K562 (cell line): ENCODE measurements at regions not wholly inside any gene's neighbourhood (a gene's known extent, or its start where the extent isn't known, plus 50 kb on each side); places are given as distances from the start of the nearest gene placed in this dataset.

Experiments used
- ATAC-seq: fragments of 200-7000 bp; cut with Tn5 transposase; 3 replicates; pipeline ENCODE4 v1.9.1; 2020; ENCODE audit warnings: moderate library complexity
- BruUV-seq: library from RNA; stranded (reverse); fragments of 400-500 nt; replicated peaks from 2 replicates; lab custom pipeline; 2021; lab: Mats Ljungman, UMichigan
- CTCF ChIA-PET: fragments of 300-600 bp; formaldehyde crosslinking; extraction: SDS; loops from one replicate; lab custom pipeline; 2021; ENCODE audit warnings: low intra/inter-chr PET ratio; lab: Yijun Ruan, JAX
- POLR2A ChIA-PET: fragments of 300-600, 350-650 bp; sonication (Branson Sonifier 250); formaldehyde crosslinking; extraction: SDS; loops from one replicate; lab custom pipeline; 2021; ENCODE audit warnings: antibody characterized with exemption, inconsistent platforms; lab: Yijun Ruan, JAX
- DNase-seq, 4 experiments: peaks; one replicate each; pipeline versions ENCODE4 v3.0.0 to v3.0.0-alpha.2; 2011 to 2018; ENCODE audit warnings: low spot score in 3 of 4, mixed read lengths in 3 of 4; ENCODE audit errors: extremely low read depth in 1 of 4
- FAIRE-seq: peaks from 2 replicates; lab custom pipeline; 2011; peaks lifted over from hg19 to GRCh38; lab: Jason Lieb, UNC
- H2AFZ ChIP-seq: 2 replicates; pipeline ENCODE4 v1.6.0; 2011; ENCODE audit warnings: low read depth, low read length, control low read depth, inconsistent platforms
- H3K27ac ChIP-seq: fragments of 200-600 bp; 3 replicates; pipeline ENCODE4 v1.8.0; 2011; ENCODE audit warnings: low read depth, mild to moderate bottlenecking, control low read depth, inconsistent platforms, low read length, moderate library complexity, mixed read lengths; ENCODE audit errors: extremely low read depth
- H3K27me3 ChIP-seq, 2 experiments: fragments of 300-600 bp in 1 of 2; 2 replicates in 1 of 2; 3 replicates in 1 of 2; pipeline versions ENCODE4 v1.6.0 to v1.8.0; 2011; ENCODE audit warnings: inconsistent platforms in 2 of 2, low read length in 2 of 2, mild to moderate bottlenecking in 1 of 2, mixed read lengths in 1 of 2, moderate library complexity in 1 of 2; ENCODE audit not compliant: control insufficient read depth in 2 of 2, insufficient read depth in 2 of 2
- H3K36me3 ChIP-seq: fragments of 300-600 bp; 3 replicates; pipeline ENCODE4 v1.8.0; 2011; ENCODE audit warnings: mild to moderate bottlenecking, low read length, inconsistent platforms; ENCODE audit not compliant: control insufficient read depth, insufficient read depth
- H3K4me1 ChIP-seq, 2 experiments: fragments of 200-600 bp in 1 of 2; replicated peaks in 1 of 2; 2 replicates in 1 of 2; 3 replicates in 1 of 2; pipeline versions ENCODE4 v1.5.1 to v1.8.0; 2011; ENCODE audit warnings: inconsistent platforms in 2 of 2, low read length in 2 of 2, mild to moderate bottlenecking in 1 of 2, mixed read lengths in 1 of 2, moderate library complexity in 1 of 2; ENCODE audit not compliant: control insufficient read depth in 2 of 2, insufficient read depth in 2 of 2
- H3K4me2 ChIP-seq: 2 replicates; pipeline ENCODE4 v1.6.1; 2011; ENCODE audit warnings: low read length, control low read depth, inconsistent platforms, mixed read lengths; ENCODE audit not compliant: insufficient read depth
- H3K4me3 ChIP-seq: fragments of 200-600 bp; sonication (generic), shearing (Covaris generic); 2 replicates; pipeline ENCODE4 v1.5.1; 2016; ENCODE audit warnings: control low read depth, inconsistent platforms
- H3K79me2 ChIP-seq: fragments of 200-600 bp; 3 replicates; pipeline ENCODE4 v1.8.0; 2011; ENCODE audit warnings: low read length, inconsistent platforms; ENCODE audit not compliant: control insufficient read depth, insufficient read depth
- H3K9ac ChIP-seq, 2 experiments: 2 replicates each; pipeline versions ENCODE4 v1.6.0 to v1.6.1; 2011; ENCODE audit warnings: low read depth in 2 of 2, low read length in 2 of 2, control low read depth in 1 of 2, inconsistent platforms in 1 of 2, mild to moderate bottlenecking in 1 of 2, mixed read lengths in 1 of 2; ENCODE audit not compliant: insufficient read depth in 1 of 2
- H3K9me1 ChIP-seq: one replicate; pipeline ENCODE4 v1.6.0; 2011; ENCODE audit warnings: inconsistent platforms, mild to moderate bottlenecking, low read length, moderate library complexity; ENCODE audit not compliant: control insufficient read depth, insufficient read depth
- H3K9me3 ChIP-seq: replicated peaks from 2 replicates; pipeline ENCODE4 v1.5.1; 2011; ENCODE audit warnings: low read depth, low read length, inconsistent platforms; ENCODE audit not compliant: control insufficient read depth, insufficient read depth
- H4K20me1 ChIP-seq: replicated peaks from 2 replicates; pipeline ENCODE4 v1.6.1; 2011; ENCODE audit warnings: low read length, inconsistent platforms, mixed read lengths; ENCODE audit not compliant: control insufficient read depth, insufficient read depth
- BDP1 ChIP-seq: IDR thresholded peaks from 3 replicates; pipeline ENCODE4 v1.6.1; 2011; ENCODE audit not compliant: insufficient read length, insufficient read depth
- CBFA2T2 ChIP-seq: fragments of 450-650 bp; conservative IDR thresholded peaks from 2 replicates; pipeline ENCODE4 v1.6.1; 2017; ENCODE audit warnings: mild to moderate bottlenecking
- ELF2 ChIP-seq: fragments of 250-450 bp; sonication (Bioruptor Pico); IDR thresholded peaks from 2 replicates; pipeline ENCODE4 v1.5.0; 2021; ENCODE audit warnings: mild to moderate bottlenecking
- HNRNPL ChIP-seq: fragments of 200-400 bp; formaldehyde crosslinking; IDR thresholded peaks from 2 replicates; pipeline ENCODE4 v1.6.1; 2017; ENCODE audit warnings: low read depth, mild to moderate bottlenecking, low read length
- MXI1 ChIP-seq: IDR thresholded peaks from 2 replicates; pipeline ENCODE4 v1.6.1; 2011; ENCODE audit warnings: low read depth, mild to moderate bottlenecking, improper control_type of control experiment, low read length
- NCOR1 ChIP-seq: fragments of 450-650 bp; IDR thresholded peaks from 2 replicates; pipeline ENCODE4 v1.6.1; 2016; ENCODE audit warnings: mild to moderate bottlenecking, moderate library complexity
- NR2C1 ChIP-seq, 2 experiments: fragments of 450-650 bp; IDR thresholded peaks; 2 replicates each; pipeline ENCODE4 v1.6.1; 2017; ENCODE audit warnings: mild to moderate bottlenecking in 2 of 2, antibody characterized with exemption in 1 of 2, inconsistent platforms in 1 of 2, missing compliant biosample characterization in 1 of 2, missing genetic modification characterization in 1 of 2
- TCF7 ChIP-seq: sonication (generic); IDR thresholded peaks from 2 replicates; pipeline ENCODE4 v1.6.1; 2016; ENCODE audit warnings: antibody characterized with exemption, borderline replicate concordance
- ZBTB17 ChIP-seq: fragments of 450-650 bp; formaldehyde crosslinking; IDR thresholded peaks from 2 replicates; pipeline ENCODE4 v1.4.0; 2020; ENCODE audit warnings: mild to moderate bottlenecking
- ZNF197 ChIP-seq: fragments of 200-800 bp; sonication (Bioruptor generic); IDR thresholded peaks from 2 replicates; pipeline ENCODE4 v1.6.1; 2016; ENCODE audit warnings: low read depth, missing genetic modification characterization, missing compliant biosample characterization
- ZNF76 ChIP-seq: fragments of 250-450 bp; sonication (Bioruptor Pico); IDR thresholded peaks from 2 replicates; pipeline ENCODE4 v1.4.0; 2020; ENCODE audit warnings: mild to moderate bottlenecking, moderate library complexity, borderline replicate concordance
- WGBS: fragments of 100-300 bp; shearing (Covaris generic); methylation state at CpG from one replicate; pipeline ENCODE4 v1.1.6; 2016; ENCODE audit warnings: low coverage, mixed read lengths; ENCODE audit not compliant: insufficient coverage; ENCODE audit errors: missing lambda C conversion rate; 5-methylcytosine and 5-hydroxymethylcytosine counted together
- in situ Hi-C: fragments of 300-500 bp; cut with MboI; formaldehyde crosslinking; loops from 4 replicates; pipeline ENCODE4 v1.15.0; 2018; ENCODE audit warnings: inconsistent platforms, mixed read lengths
- intact Hi-C: fragments of 100-400 bp; cut with micrococcal nuclease; formaldehyde crosslinking; loops from 2 replicates; pipeline ENCODE4 v1.14.2; 2022
- TF ChIP-seq, protein P1 (sequence below), 2 experiments: fragments of 450-650 bp; IDR thresholded peaks; 2 replicates each; pipeline ENCODE4 v1.6.1; 2016

DNA sequence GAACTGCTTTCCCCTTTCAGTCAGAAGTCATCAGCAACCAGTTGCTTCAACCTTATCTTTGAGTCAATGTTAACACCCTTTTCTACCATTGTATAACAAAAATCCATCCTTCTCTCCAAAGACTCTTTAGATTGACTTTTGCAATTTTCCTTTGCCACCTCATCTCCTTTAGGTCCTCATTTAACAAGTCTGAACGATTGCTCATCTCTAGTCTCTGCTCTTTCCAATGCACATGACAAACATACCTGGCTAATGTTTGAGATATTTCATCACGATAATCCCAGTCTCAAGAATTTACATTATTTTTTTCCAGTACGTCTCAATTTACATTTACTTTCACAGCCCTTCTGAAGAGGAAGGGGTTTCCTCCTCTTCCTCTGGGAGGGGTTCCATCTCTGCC, 127.5 kb downstream of the KLF12 start:
- H3K27ac ChIP-seq = no peak overlapping the region
- ATAC-seq (no peak), FAIRE-seq (no peak), DNase-seq (no peak)
- in situ Hi-C loops = no loop called here
- POLR2A ChIA-PET = no interaction called here
- H2AFZ ChIP-seq = no peak overlapping the region
- H3K4me1 ChIP-seq = no peaks in the 10 kb centered on the region
- no peaks in the 10 kb centered on the region for H3K27me3 ChIP-seq
- H3K4me2 ChIP-seq = no peak overlapping the region
- no peak overlapping the region for H3K9ac ChIP-seq
- H3K9me1 ChIP-seq = no peaks in the 10 kb centered on the region
- H3K36me3 ChIP-seq = no peaks in the 10 kb centered on the region
- no peaks in the 10 kb centered on the region for H4K20me1 ChIP-seq
- TF ChIP-seq ELF2 (CRISPR knock-in tag) = no peak
- TF ChIP-seq ZNF76 (CRISPR knock-in tag) = no peak
- TF ChIP-seq BDP1 = no peak
- no peak for TF ChIP-seq CBFA2T2
- no peak for TF ChIP-seq NCOR1
- intact Hi-C loops = no loop called here
- no peak overlapping the region for H3K4me3 ChIP-seq
- 0% methylated on average over 3 of the region's 3 CpGs for WGBS
- BruUV-seq = no TSS peak
- no peaks in the 10 kb centered on the region for H3K9me3 ChIP-seq
- H3K79me2 ChIP-seq = no peaks in the 10 kb centered on the region
- CTCF ChIA-PET = no interaction called here

DNA sequence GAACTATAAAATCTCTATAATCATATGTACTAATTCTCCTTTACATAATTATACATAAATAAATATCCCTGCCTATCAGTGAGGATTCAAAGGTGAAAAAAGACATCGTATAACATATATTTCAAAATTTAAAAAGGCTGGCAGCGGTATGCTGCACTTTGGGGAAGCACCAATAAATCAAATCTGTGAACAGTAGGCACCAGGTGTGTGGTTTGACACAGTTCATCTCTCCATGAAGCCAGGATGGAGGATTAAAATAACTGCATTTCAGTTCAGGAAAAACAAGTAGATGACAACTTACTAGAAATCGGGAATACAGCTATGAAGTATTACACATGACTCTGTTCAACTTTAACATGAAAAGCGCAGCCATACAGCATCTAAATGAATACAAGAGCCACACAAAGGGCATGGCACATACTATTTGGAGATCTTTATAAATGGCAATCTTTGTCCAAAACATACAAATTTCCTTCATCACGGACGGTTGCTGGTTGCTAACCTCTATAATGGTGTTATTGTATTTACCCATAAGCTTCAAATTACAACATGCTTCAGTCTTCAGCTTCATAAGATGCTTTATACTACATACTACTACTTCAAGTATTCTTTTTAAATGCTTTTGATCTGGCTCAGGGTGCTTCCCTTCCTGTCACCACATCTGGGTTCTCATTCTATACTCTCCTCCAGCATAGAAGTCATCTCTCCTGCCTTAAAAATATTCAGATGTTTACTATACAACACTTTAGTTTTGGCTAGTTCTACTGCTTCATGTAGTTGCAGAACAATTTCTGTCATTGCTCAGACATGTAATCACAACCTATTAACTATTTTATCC, 128.7 kb downstream of the KLF12 start:
- H3K9ac ChIP-seq = no peak overlapping the region
- 5% methylated on average over 6 of the region's 6 CpGs for WGBS
- no peak overlapping the region for H3K4me3 ChIP-seq
- H3K27me3 ChIP-seq = no peaks in the 10 kb centered on the region
- H3K4me2 ChIP-seq = no peak overlapping the region
- no peaks in the 10 kb centered on the region for H3K36me3 ChIP-seq
- ATAC-seq (no peak), FAIRE-seq (no peak), DNase-seq (no peak)
- no peaks in the 10 kb centered on the region for H3K79me2 ChIP-seq
- BruUV-seq = no TSS peak
- POLR2A ChIA-PET = no interaction called here
- H3K9me3 ChIP-seq = no peaks in the 10 kb centered on the region
- H2AFZ ChIP-seq = no peak overlapping the region
- in situ Hi-C loops = no loop called here
- no peaks in the 10 kb centered on the region for H3K9me1 ChIP-seq
- CTCF ChIA-PET = no interaction called here
- H3K27ac ChIP-seq = no peak overlapping the region
- intact Hi-C loops = no loop called here
- H4K20me1 ChIP-seq = no peaks in the 10 kb centered on the region
- no peaks in the 10 kb centered on the region for H3K4me1 ChIP-seq
- TF ChIP-seq NR2C1 (IDR thresholded peaks at IDR 0.05) = no peak
- TF ChIP-seq NR2C1 (tag; IDR thresholded peaks at IDR 0.05) = no peak
- TF ChIP-seq MXI1 = no peak
- no peak for TF ChIP-seq ZBTB17 (CRISPR knock-in tag)
- TF ChIP-seq TCF7 = no peak
- TF ChIP-seq HNRNPL = no peak
- TF ChIP-seq, protein P1, sequence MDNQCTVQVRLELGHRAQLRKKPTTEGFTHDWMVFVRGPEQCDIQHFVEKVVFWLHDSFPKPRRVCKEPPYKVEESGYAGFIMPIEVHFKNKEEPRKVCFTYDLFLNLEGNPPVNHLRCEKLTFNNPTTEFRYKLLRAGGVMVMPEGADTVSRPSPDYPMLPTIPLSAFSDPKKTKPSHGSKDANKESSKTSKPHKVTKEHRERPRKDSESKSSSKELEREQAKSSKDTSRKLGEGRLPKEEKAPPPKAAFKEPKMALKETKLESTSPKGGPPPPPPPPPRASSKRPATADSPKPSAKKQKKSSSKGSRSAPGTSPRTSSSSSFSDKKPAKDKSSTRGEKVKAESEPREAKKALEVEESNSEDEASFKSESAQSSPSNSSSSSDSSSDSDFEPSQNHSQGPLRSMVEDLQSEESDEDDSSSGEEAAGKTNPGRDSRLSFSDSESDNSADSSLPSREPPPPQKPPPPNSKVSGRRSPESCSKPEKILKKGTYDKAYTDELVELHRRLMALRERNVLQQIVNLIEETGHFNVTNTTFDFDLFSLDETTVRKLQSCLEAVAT (IDR thresholded peaks at IDR 0.05) = no peak
- TF ChIP-seq ZNF197 (CRISPR knock-in tag) = no peak
